Suprapubic skin (tissue), 4 donors: ENCODE measurements at regions not wholly inside any gene's neighbourhood (a gene's known extent, or its start where the extent isn't known, plus 50 kb on each side); places are given as distances from the start of the nearest gene placed in this dataset.
"Not testable (repeated sequence)": the region's sequence is repeated elsewhere in the genome, so short reads cannot be mapped to it uniquely, and the experiment has no call there.

Experiments
- DNase-seq, 2 donors: peaks; one replicate each; pipeline ENCODE4 v3.0.0-alpha.2; 2019; ENCODE audit warnings: low spot score in 2 of 2
- H3K27ac ChIP-seq: fragments of 200-600 bp; sonication (generic); one replicate; pipeline ENCODE4 v1.5.1; 2019
- H3K27me3 ChIP-seq: fragments of 200-600 bp; sonication (generic); one replicate; pipeline ENCODE4 v1.5.1; 2019
- H3K36me3 ChIP-seq: fragments of 200-600 bp; sonication (generic); one replicate; pipeline ENCODE4 v1.5.1; 2019
- H3K4me1 ChIP-seq: fragments of 200-600 bp; sonication (generic); one replicate; pipeline ENCODE4 v1.5.1; 2019
- H3K4me3 ChIP-seq: fragments of 200-600 bp; sonication (generic); one replicate; pipeline ENCODE4 v1.5.1; 2019; ENCODE audit warnings: mild to moderate bottlenecking
- H3K9me3 ChIP-seq: fragments of 200-600 bp; sonication (generic); one replicate; pipeline ENCODE4 v1.5.1; 2019
- EP300 ChIP-seq: sonication (generic); formaldehyde crosslinking; IDR thresholded peaks from one replicate; pipeline ENCODE4 v1.6.1; 2017; ENCODE audit warnings: antibody characterized with exemption
- POLR2A ChIP-seq, 2 donors: fragments of 450-650 bp; IDR thresholded peaks; one replicate each; pipeline ENCODE4 v1.6.1; 2017; ENCODE audit warnings: antibody characterized with exemption in 2 of 2, mild to moderate bottlenecking in 2 of 2, moderate library complexity in 2 of 2
- POLR2AphosphoS5 ChIP-seq, 3 donors: sonication (generic); formaldehyde crosslinking; IDR thresholded peaks; one replicate each; pipeline ENCODE4 v1.6.1; 2017; ENCODE audit warnings: antibody characterized with exemption in 3 of 3
- WGBS: methylation state at CpG from one replicate; pipeline ENCODE4 v1.1.5; 2018; 5-methylcytosine and 5-hydroxymethylcytosine counted together
- TF ChIP-seq, protein P1 (sequence below), 2 donors: fragments of 200-600 bp in 1 of 2; fragments of 450-650 bp in 1 of 2; sonication (generic) in 1 of 2; IDR thresholded peaks; one replicate each; pipeline ENCODE4 v1.5.1; 2016 to 2019; ENCODE audit warnings: antibody characterized with exemption in 2 of 2, mild to moderate bottlenecking in 1 of 2, moderate library complexity in 1 of 2

DNA sequence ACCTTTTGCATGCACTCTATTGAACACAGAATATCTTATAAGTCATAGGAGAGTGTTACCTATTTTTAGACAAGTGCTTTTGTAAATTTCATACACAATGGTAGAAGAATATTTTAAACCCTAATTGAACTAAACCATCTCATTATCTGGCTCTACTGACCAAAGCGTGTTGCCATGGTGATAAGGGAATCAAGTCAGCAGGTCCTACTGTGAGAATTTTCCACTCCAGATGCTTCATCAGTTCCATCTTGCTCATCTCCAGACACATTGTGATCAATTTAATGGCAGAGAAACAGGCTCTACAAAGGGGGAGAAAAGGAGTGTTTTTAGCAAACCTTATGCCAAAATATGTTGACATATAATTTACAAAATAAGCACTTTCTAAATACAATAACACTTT is 621.9 kb upstream of the GHITM start:
- H3K36me3 ChIP-seq = no peaks in the 10 kb centered on the region
- no peak overlapping the region for H3K4me3 ChIP-seq
- 89% methylated on average over 1 of the region's 1 CpG for WGBS
- H3K27me3 ChIP-seq = no peaks in the 10 kb centered on the region
- no peaks in the 10 kb centered on the region for H3K4me1 ChIP-seq
- no peak for DNase-seq
- no peaks in the 10 kb centered on the region for H3K9me3 ChIP-seq
- TF ChIP-seq, protein P1, sequence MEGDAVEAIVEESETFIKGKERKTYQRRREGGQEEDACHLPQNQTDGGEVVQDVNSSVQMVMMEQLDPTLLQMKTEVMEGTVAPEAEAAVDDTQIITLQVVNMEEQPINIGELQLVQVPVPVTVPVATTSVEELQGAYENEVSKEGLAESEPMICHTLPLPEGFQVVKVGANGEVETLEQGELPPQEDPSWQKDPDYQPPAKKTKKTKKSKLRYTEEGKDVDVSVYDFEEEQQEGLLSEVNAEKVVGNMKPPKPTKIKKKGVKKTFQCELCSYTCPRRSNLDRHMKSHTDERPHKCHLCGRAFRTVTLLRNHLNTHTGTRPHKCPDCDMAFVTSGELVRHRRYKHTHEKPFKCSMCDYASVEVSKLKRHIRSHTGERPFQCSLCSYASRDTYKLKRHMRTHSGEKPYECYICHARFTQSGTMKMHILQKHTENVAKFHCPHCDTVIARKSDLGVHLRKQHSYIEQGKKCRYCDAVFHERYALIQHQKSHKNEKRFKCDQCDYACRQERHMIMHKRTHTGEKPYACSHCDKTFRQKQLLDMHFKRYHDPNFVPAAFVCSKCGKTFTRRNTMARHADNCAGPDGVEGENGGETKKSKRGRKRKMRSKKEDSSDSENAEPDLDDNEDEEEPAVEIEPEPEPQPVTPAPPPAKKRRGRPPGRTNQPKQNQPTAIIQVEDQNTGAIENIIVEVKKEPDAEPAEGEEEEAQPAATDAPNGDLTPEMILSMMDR (IDR thresholded peaks at IDR 0.05) = no peak
- no peak for TF ChIP-seq EP300
- H3K27ac ChIP-seq = no peak overlapping the region

DNA sequence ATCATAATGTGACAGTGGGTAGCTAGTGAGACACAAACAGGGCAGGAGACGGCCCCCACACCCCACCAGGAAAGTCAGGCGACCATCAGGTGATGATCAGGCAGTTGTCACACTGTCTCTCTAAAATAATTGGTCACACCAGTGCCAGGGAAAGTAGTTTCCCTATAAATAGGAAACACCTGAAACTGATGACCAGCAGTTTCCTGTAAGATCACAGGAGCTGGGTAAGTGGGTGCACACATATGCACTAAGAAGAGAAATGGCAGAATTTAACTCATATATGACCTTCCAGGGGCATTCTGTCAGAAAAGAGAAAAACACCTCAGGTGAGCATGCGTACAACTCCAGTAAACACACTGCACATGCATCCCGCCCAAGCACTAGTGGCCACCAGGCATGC is 620.5 kb upstream of the GHITM start:
- Histone ChIP-seq H3K36me3 (no peaks in the 10 kb centered on the region), H3K4me3 (no peak overlapping the region), H3K27me3 (no peaks in the 10 kb centered on the region), H3K4me1 (no peaks in the 10 kb centered on the region), H3K27ac (no peak overlapping the region), H3K9me3 (no peaks in the 10 kb centered on the region)
- 82% methylated on average over 4 of the region's 4 CpGs for WGBS
- DNase-seq = no peak
- TF ChIP-seq POLR2A (IDR thresholded peaks at IDR 0.05) = no peak
- TF ChIP-seq POLR2AphosphoS5 (IDR thresholded peaks at IDR 0.05) = no peak
- no peak for TF ChIP-seq EP300
- TF ChIP-seq, protein P1 (IDR thresholded peaks at IDR 0.05) = no peak

DNA sequence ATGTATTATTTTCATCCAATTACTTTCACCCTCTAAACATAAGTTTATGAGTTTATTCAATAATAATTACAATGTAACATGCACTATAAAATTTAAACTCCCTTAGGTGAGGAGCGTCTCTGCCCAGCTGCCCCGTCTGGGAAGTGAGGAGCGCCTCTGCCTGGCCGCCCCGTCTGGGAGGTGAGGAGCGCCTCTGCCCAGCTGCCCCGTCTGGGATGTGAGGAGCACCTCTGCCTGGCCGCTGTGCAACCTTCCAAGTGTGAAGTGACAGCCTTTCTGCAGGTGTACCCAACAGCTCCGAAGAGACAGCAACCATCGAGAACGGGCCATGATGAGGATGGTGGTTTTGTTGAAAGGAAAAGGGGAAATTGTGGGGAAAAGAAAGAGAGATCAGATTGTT is 618.9 kb upstream of the GHITM start:
- H3K27me3 ChIP-seq, H3K4me1 ChIP-seq, H3K36me3 ChIP-seq, H3K9me3 ChIP-seq, H3K4me3 ChIP-seq, H3K27ac ChIP-seq, DNase-seq: not testable (repeated sequence)
- 93% methylated on average over 10 of the region's 11 CpGs for whole genome bisulfite sequencing

DNA sequence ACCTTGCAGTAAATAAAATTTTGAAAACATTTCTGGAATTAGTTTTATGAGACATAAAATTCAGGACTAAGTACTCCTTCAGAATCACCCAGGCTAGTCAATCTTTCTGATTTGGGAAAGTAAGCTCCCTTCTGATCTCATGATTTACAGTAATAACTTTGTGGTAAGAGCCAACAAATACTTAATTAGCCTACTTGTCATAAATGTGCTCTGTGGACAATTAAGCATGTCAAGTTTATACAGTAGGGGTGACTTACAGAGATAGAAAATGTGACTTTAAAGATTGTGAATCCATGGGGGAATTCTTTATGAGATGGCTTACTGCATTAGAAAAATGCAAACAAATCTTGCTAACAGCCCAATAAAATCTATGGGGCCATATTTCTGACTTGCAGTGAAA is 616.9 kb upstream of the GHITM start:
- Histone ChIP-seq H3K9me3 (peaks cover 10% of the 10 kb centered on the region), H3K4me3 (no peak overlapping the region), H3K36me3 (no peaks in the 10 kb centered on the region), H3K4me1 (no peaks in the 10 kb centered on the region), H3K27ac (no peak overlapping the region), H3K27me3 (no peaks in the 10 kb centered on the region)
- TF ChIP-seq, protein P1 (IDR thresholded peaks at IDR 0.05) = no peak
- TF ChIP-seq POLR2A (IDR thresholded peaks at IDR 0.05) (no peak), EP300 (no peak), POLR2AphosphoS5 (IDR thresholded peaks at IDR 0.05) (no peak)
- DNase-seq = no peak

DNA sequence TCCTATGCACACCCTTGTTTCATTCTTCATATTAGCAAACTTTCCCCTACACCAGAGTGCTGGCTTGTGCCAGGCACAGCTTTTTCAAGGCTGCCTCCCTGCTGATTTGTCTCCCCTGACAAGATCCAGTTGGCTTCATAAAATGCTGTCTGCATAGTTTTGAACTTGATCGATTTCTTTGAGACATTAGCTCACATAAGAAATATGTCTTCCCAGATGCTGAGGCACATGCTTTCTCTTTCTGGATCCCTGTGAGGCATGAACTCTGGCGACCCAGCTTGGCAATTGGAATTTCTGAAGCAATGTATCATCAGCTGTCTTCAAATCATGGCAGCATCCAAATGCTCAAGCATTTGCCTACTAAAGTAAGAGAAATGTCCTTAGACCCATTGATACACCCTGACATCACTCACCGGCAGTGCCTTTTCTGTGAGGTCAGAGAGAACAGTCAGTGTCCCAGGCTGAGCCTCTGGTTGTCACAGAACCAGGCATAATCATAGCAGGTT is 616.4 kb upstream of the GHITM start:
- DNase-seq = no peak
- Histone ChIP-seq H3K9me3 (peaks cover 12% of the 10 kb centered on the region), H3K27me3 (no peaks in the 10 kb centered on the region), H3K4me3 (no peak overlapping the region), H3K27ac (no peak overlapping the region), H3K36me3 (no peaks in the 10 kb centered on the region), H3K4me1 (no peaks in the 10 kb centered on the region)
- WGBS = 27% methylated on average over 3 of the region's 3 CpGs
- TF ChIP-seq POLR2A (IDR thresholded peaks at IDR 0.05) = no peak
- no peak for TF ChIP-seq EP300
- TF ChIP-seq POLR2AphosphoS5 (IDR thresholded peaks at IDR 0.05) = no peak
- TF ChIP-seq, protein P1 (IDR thresholded peaks at IDR 0.05) = no peak

DNA sequence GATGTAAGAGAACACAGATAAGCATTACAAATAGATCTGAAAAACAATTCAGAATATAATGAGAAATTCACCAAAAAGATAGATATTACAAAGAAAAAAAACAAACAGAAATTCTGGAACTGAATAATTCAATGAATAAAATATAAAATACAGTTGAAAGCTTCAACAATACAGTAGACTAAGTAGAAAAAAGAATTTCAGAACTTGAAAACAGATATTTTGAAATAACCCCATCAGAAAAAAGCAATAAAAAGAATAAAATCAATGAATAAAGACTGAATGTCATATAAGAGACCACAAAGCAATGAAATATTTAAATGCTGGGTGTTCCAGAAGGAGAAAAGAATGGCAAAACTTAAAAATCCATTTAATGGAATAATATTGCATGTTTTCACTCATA is 611.4 kb upstream of the GHITM start:
- TF ChIP-seq POLR2AphosphoS5 (IDR thresholded peaks at IDR 0.05) = no peak
- TF ChIP-seq, protein P1 (IDR thresholded peaks at IDR 0.05) = no peak
- TF ChIP-seq POLR2A (IDR thresholded peaks at IDR 0.05) = no peak
- no peak for TF ChIP-seq EP300
- H3K27ac ChIP-seq = no peak overlapping the region
- H3K9me3 ChIP-seq = peaks cover 22% of the 10 kb centered on the region
- H3K27me3 ChIP-seq = no peaks in the 10 kb centered on the region
- no peaks in the 10 kb centered on the region for H3K4me1 ChIP-seq
- H3K4me3 ChIP-seq = no peak overlapping the region
- DNase-seq = no peak
- H3K36me3 ChIP-seq = no peaks in the 10 kb centered on the region
